GM12878 (cell line): ENCODE measurements at regions not wholly inside any gene's neighbourhood (a gene's known extent, or its start where the extent isn't known, plus 50 kb on each side); places are given as distances from the start of the nearest gene placed in this dataset.

Source experiments
- ATAC-seq: fragments of 200-7000 bp; cut with Tn5 transposase; 3 replicates; pipeline ENCODE4 v1.9.1; 2020; ENCODE audit warnings: mild to moderate bottlenecking, moderate library complexity
- BruUV-seq: library from RNA; stranded (reverse); fragments of 400-500 nt; replicated peaks from 2 replicates; lab custom pipeline; 2021; lab: Mats Ljungman, UMichigan
- CTCF ChIA-PET: fragments of 300-600 bp; sonication (Branson Sonifier 250); formaldehyde crosslinking; extraction: SDS; loops from one replicate; lab custom pipeline; 2021; ENCODE audit warnings: inconsistent platforms; lab: Yijun Ruan, JAX
- POLR2A ChIA-PET: fragments of 350-600 bp; formaldehyde crosslinking; extraction: SDS; loops from one replicate; lab custom pipeline; 2021; ENCODE audit warnings: inconsistent platforms; lab: Charles Lee
- RAD21 ChIA-PET: fragments of 300-600 bp; sonication (Branson Sonifier 250); formaldehyde crosslinking; loops from one replicate; lab custom pipeline; 2023; ENCODE audit warnings: antibody characterized with exemption; ENCODE audit not compliant: unreplicated experiment; lab: Charles Lee
- SMC1A ChIA-PET: fragments of 300-600 bp; sonication (Branson Sonifier 250); formaldehyde crosslinking; loops from one replicate; lab custom pipeline; 2023; ENCODE audit not compliant: unreplicated experiment, uncharacterized antibody; lab: Charles Lee
- DNase-seq: peaks from one replicate; pipeline ENCODE4 v3.0.0-alpha.2; 2011; ENCODE audit warnings: low read depth, low spot score
- FAIRE-seq: peaks from 3 replicates; lab custom pipeline; 2011; peaks lifted over from hg19 to GRCh38; lab: Jason Lieb, UNC
- H2AFZ ChIP-seq: 2 replicates; pipeline ENCODE4 v1.6.0; 2011; ENCODE audit warnings: low read depth, low read length, control low read depth; ENCODE audit not compliant: control insufficient read depth
- H3K27ac ChIP-seq: 2 replicates; pipeline ENCODE4 v1.5.1; 2011; ENCODE audit warnings: control low read depth; ENCODE audit not compliant: control insufficient read depth, insufficient read depth
- H3K27me3 ChIP-seq, 2 experiments: replicated peaks in 1 of 2; 2 replicates each; pipeline versions ENCODE4 v1.6.0 to v1.6.1; 2011; ENCODE audit warnings: low read length in 1 of 2; ENCODE audit not compliant: control insufficient read depth in 2 of 2, insufficient read depth in 2 of 2
- H3K36me3 ChIP-seq, 2 experiments: 2 replicates each; pipeline ENCODE4 v1.5.1; 2011; ENCODE audit warnings: low read length in 1 of 2; ENCODE audit not compliant: control insufficient read depth in 2 of 2, insufficient read depth in 2 of 2
- H3K4me1 ChIP-seq: 2 replicates; pipeline ENCODE4 v1.6.1; 2011; ENCODE audit warnings: mild to moderate bottlenecking, low read length, moderate library complexity, mixed read lengths; ENCODE audit not compliant: control insufficient read depth, insufficient read depth
- H3K4me2 ChIP-seq: 2 replicates; pipeline ENCODE4 v1.6.0; 2011; ENCODE audit warnings: control low read depth; ENCODE audit not compliant: control insufficient read depth, insufficient read depth
- H3K4me3 ChIP-seq: fragments of 200-600 bp; sonication (generic); 2 replicates; pipeline ENCODE4 v1.5.1; 2016
- H3K79me2 ChIP-seq: 2 replicates; pipeline ENCODE4 v1.6.0; 2011; ENCODE audit warnings: low read length; ENCODE audit not compliant: control insufficient read depth, insufficient read depth
- H3K9ac ChIP-seq: 2 replicates; pipeline ENCODE4 v1.8.0; 2011; ENCODE audit warnings: low read length, control low read depth, mixed read lengths; ENCODE audit not compliant: control insufficient read depth, insufficient read depth
- H3K9me3 ChIP-seq: replicated peaks from 3 replicates; pipeline ENCODE4 v1.5.1; 2011; ENCODE audit warnings: mild to moderate bottlenecking, low read length; ENCODE audit not compliant: control insufficient read depth, insufficient read depth
- H4K20me1 ChIP-seq: 2 replicates; pipeline ENCODE4 v1.6.0; 2011; ENCODE audit not compliant: control insufficient read depth, insufficient read depth
- ATF7 ChIP-seq: fragments of 450-650 bp; IDR thresholded peaks from 2 replicates; pipeline ENCODE4 v1.6.1; 2016; ENCODE audit warnings: low read depth, mild to moderate bottlenecking
- BHLHE40 ChIP-seq, 2 experiments: fragments of 450-650 bp in 1 of 2; IDR thresholded peaks; 2 replicates each; pipeline ENCODE4 v1.6.1; 2011 to 2017; ENCODE audit warnings: low read depth in 2 of 2, borderline replicate concordance in 1 of 2, improper control_type of control experiment in 1 of 2, low read length in 1 of 2, mild to moderate bottlenecking in 1 of 2
- CBX5 ChIP-seq: sonication (generic); IDR thresholded peaks from 2 replicates; pipeline ENCODE4 v1.6.1; 2016; ENCODE audit warnings: low read depth, moderate library complexity, mild to moderate bottlenecking, inconsistent platforms
- CHD1 ChIP-seq: IDR thresholded peaks from 2 replicates; pipeline ENCODE4 v1.6.1; 2012; ENCODE audit warnings: low read depth, low read length, improper control_type of control experiment
- CREM ChIP-seq: IDR thresholded peaks from 2 replicates; pipeline ENCODE4 v1.6.1; 2014; ENCODE audit warnings: antibody characterized with exemption, low read depth
- FOS ChIP-seq: IDR thresholded peaks from 3 replicates; pipeline ENCODE4 v1.6.1; 2011; ENCODE audit warnings: borderline replicate concordance; ENCODE audit not compliant: insufficient read length; ENCODE audit errors: extremely low read depth
- IRF5 ChIP-seq: fragments of 450-650 bp; IDR thresholded peaks from 2 replicates; pipeline ENCODE4 v1.6.1; 2017; ENCODE audit warnings: borderline replicate concordance
- JUNB ChIP-seq: IDR thresholded peaks from 2 replicates; pipeline ENCODE4 v1.6.1; 2016; ENCODE audit warnings: antibody characterized with exemption, mild to moderate bottlenecking
- KLF5 ChIP-seq: fragments of 450-650 bp; IDR thresholded peaks from 2 replicates; pipeline ENCODE4 v1.6.1; 2014; ENCODE audit warnings: mild to moderate bottlenecking; ENCODE audit not compliant: partially characterized antibody
- NFYA ChIP-seq: IDR thresholded peaks from 2 replicates; pipeline ENCODE4 v1.6.1; 2011; ENCODE audit warnings: low read depth, mild to moderate bottlenecking, low read length, improper control_type of control experiment, borderline replicate concordance
- RAD51 ChIP-seq: fragments of 450-650 bp; IDR thresholded peaks from 2 replicates; pipeline ENCODE4 v1.6.1; 2016; ENCODE audit warnings: moderate library complexity, mild to moderate bottlenecking, inconsistent platforms
- RCOR1 ChIP-seq: conservative IDR thresholded peaks from 2 replicates; pipeline ENCODE4 v1.6.1; 2012; ENCODE audit warnings: low read depth, low read length, improper control_type of control experiment
- RFX5 ChIP-seq: IDR thresholded peaks from 2 replicates; pipeline ENCODE4 v1.6.1; 2011; ENCODE audit warnings: low read depth, low read length, improper control_type of control experiment
- RUNX3 ChIP-seq: IDR thresholded peaks from 2 replicates; pipeline ENCODE4 v1.6.1; 2012; ENCODE audit warnings: low read length, inconsistent platforms
- YBX1 ChIP-seq: fragments of 450-650 bp; IDR thresholded peaks from 2 replicates; pipeline ENCODE4 v1.6.1; 2016; ENCODE audit warnings: antibody characterized with exemption
- ZNF207 ChIP-seq: fragments of 450-650 bp; IDR thresholded peaks from 2 replicates; pipeline ENCODE4 v1.6.1; 2014; ENCODE audit warnings: antibody characterized with exemption, mild to moderate bottlenecking, borderline replicate concordance
- WGBS: methylation state at CpG from one replicate; pipeline ENCODE4 v1.1.6; 2016; ENCODE audit warnings: low lambda C conversion rate; ENCODE audit not compliant: insufficient replicate concordance, insufficient coverage; ENCODE audit errors: missing lambda C conversion rate; 5-methylcytosine and 5-hydroxymethylcytosine counted together
- in situ Hi-C: fragments of 300-500 bp; cut with MboI; formaldehyde crosslinking; loops from 9 replicates; pipeline ENCODE4 v1.14.3; 2018; ENCODE audit warnings: mixed read lengths
- intact Hi-C: fragments of 100-400 bp; cut with micrococcal nuclease; formaldehyde crosslinking; loops from one replicate; pipeline ENCODE4 v1.14.2; 2022; ENCODE audit not compliant: unreplicated experiment
- TF ChIP-seq, protein P1 (sequence below): IDR thresholded peaks from 2 replicates; pipeline ENCODE4 v1.6.1; 2011; ENCODE audit warnings: low read depth, low read length, improper control_type of control experiment, borderline replicate concordance
- TF ChIP-seq, protein P2 (sequence below): fragments of 450-650 bp; formaldehyde crosslinking; IDR thresholded peaks from 2 replicates; pipeline ENCODE4 v1.4.0; 2022; ENCODE audit warnings: mild to moderate bottlenecking, moderate library complexity
- TF ChIP-seq, protein P3 (sequence below): IDR thresholded peaks from 2 replicates; pipeline ENCODE4 v1.6.1; 2011; ENCODE audit warnings: mild to moderate bottlenecking, low read depth, low read length, moderate library complexity; ENCODE audit not compliant: insufficient replicate concordance

- Histone ChIP-seq H3K79me2 (no peaks in the 10 kb centered on the region), H3K27ac (no peak overlapping the region), H2AFZ (no peak overlapping the region), H3K27me3 (no peaks in the 10 kb centered on the region), H4K20me1 (no peaks in the 10 kb centered on the region), H3K4me3 (no peak overlapping the region), H3K9me3 (peaks cover 11% of the 10 kb centered on the region), H3K9ac (no peak overlapping the region), H3K36me3 (no peaks in the 10 kb centered on the region), H3K4me1 (peaks cover 2% of the 10 kb centered on the region), H3K4me2 (no peak overlapping the region)
- no peak for TF ChIP-seq CHD1
- TF ChIP-seq ZNF207: no peak
- TF ChIP-seq RCOR1: no peak
- peak in 1 of 2 experiments; percentile 57; a peak in 1 of 4 replicates for TF ChIP-seq BHLHE40 (IDR thresholded peaks at IDR 0.05; ENCODE audit: borderline replicate concordance in 1 of 2, low read depth in 2 of 2, low read length in 1 of 2)
- TF ChIP-seq, protein P1, sequence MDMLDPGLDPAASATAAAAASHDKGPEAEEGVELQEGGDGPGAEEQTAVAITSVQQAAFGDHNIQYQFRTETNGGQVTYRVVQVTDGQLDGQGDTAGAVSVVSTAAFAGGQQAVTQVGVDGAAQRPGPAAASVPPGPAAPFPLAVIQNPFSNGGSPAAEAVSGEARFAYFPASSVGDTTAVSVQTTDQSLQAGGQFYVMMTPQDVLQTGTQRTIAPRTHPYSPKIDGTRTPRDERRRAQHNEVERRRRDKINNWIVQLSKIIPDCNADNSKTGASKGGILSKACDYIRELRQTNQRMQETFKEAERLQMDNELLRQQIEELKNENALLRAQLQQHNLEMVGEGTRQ: no peak
- TF ChIP-seq CREM: 0 out of 2 replicates have a peak, but pooled peaks have one; percentile 12
- TF ChIP-seq, protein P2, sequence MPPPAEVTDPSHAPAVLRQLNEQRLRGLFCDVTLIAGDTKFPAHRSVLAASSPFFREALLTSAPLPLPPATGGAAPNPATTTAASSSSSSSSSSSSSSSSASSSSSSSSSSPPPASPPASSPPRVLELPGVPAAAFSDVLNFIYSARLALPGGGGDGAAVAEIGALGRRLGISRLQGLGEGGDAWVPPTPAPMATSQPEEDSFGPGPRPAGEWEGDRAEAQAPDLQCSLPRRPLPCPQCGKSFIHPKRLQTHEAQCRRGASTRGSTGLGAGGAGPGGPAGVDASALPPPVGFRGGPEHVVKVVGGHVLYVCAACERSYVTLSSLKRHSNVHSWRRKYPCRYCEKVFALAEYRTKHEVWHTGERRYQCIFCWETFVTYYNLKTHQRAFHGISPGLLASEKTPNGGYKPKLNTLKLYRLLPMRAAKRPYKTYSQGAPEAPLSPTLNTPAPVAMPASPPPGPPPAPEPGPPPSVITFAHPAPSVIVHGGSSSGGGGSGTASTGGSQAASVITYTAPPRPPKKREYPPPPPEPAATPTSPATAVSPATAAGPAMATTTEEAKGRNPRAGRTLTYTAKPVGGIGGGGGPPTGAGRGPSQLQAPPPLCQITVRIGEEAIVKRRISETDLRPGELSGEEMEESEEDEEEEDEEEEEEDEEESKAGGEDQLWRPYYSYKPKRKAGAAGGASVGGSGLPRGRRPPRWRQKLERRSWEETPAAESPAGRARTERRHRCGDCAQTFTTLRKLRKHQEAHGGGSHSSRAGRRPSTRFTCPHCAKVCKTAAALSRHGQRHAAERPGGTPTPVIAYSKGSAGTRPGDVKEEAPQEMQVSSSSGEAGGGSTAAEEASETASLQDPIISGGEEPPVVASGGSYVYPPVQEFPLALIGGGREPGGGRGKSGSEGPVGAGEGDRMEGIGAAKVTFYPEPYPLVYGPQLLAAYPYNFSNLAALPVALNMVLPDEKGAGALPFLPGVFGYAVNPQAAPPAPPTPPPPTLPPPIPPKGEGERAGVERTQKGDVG (CRISPR knock-in tag): no peak
- no peak for TF ChIP-seq IRF5
- TF ChIP-seq RFX5: no peak
- TF ChIP-seq RAD51: peak; percentile 77; the same call in 1 of the 2 replicates
- TF ChIP-seq, protein P3, sequence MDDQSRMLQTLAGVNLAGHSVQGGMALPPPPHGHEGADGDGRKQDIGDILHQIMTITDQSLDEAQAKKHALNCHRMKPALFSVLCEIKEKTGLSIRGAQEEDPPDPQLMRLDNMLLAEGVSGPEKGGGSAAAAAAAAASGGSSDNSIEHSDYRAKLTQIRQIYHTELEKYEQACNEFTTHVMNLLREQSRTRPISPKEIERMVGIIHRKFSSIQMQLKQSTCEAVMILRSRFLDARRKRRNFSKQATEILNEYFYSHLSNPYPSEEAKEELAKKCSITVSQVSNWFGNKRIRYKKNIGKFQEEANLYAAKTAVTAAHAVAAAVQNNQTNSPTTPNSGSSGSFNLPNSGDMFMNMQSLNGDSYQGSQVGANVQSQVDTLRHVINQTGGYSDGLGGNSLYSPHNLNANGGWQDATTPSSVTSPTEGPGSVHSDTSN: no peak
- no peak for TF ChIP-seq NFYA
- TF ChIP-seq YBX1: no peak
- TF ChIP-seq JUNB: no peak
- no peak for TF ChIP-seq KLF5
- no peak for TF ChIP-seq FOS
- no peak for TF ChIP-seq CBX5
- TF ChIP-seq ATF7: peak; percentile 33; the same call in 1 of the 2 replicates
- peak; percentile 66; the same call in 1 of the 2 replicates for TF ChIP-seq RUNX3
- SMC1A ChIA-PET: interaction anchor here (0.7 to 7.6 kb wide), 7 partner anchors 8 to 83 kb away, joined by 3 to 38 read pairs (median 8); no protein-coding TSS in a partner anchor
- RAD21 ChIA-PET: interaction anchor here (1.0 to 1.5 kb wide), 3 partner anchors 38 to 120 kb away, joined by 3 read pairs; partner anchors contain the start of gene EGR2
- POLR2A ChIA-PET: interaction anchor here (1.3 kb wide), 1 partner anchor 14 kb away, joined by 3 read pairs; no protein-coding TSS in a partner anchor
- WGBS: 18% methylated on average over 2 of the region's 2 CpGs
- CTCF ChIA-PET: interaction anchor here (1.1 to 3.2 kb wide), 4 partner anchors 10 to 297 kb away, joined by 3 to 11 read pairs (median 7); no protein-coding TSS in a partner anchor
- no peak for FAIRE-seq
- DNase-seq: no peak
- intact Hi-C loops (no loop called here), in situ Hi-C loops (no loop called here)
- no TSS peak for BruUV-seq
- ATAC-seq: peak; percentile 62
Observed at GRCh38 chr10:62696798-62697197, 107.7 kb upstream of the ADO start.
